ENCODE measurements at regions not wholly inside any gene's neighbourhood (a gene's known extent, or its start where the extent isn't known, plus 50 kb on each side); places are given as distances from the start of the nearest gene placed in this dataset.

GRCh38 chr6:9535106-9535505 is 879.8 kb downstream of the TFAP2A start:
- Histone ChIP-seq H3K27ac (no peak overlapping the region), H3K4me3 (no peak overlapping the region), H3K36me3 (no peaks in the 10 kb centered on the region), H3K4me1 (no peaks in the 10 kb centered on the region), H3K27me3 (no peaks in the 10 kb centered on the region), H3K9me3 (no peaks in the 10 kb centered on the region)
- no peak for DNase-seq
- TF ChIP-seq, protein P1, sequence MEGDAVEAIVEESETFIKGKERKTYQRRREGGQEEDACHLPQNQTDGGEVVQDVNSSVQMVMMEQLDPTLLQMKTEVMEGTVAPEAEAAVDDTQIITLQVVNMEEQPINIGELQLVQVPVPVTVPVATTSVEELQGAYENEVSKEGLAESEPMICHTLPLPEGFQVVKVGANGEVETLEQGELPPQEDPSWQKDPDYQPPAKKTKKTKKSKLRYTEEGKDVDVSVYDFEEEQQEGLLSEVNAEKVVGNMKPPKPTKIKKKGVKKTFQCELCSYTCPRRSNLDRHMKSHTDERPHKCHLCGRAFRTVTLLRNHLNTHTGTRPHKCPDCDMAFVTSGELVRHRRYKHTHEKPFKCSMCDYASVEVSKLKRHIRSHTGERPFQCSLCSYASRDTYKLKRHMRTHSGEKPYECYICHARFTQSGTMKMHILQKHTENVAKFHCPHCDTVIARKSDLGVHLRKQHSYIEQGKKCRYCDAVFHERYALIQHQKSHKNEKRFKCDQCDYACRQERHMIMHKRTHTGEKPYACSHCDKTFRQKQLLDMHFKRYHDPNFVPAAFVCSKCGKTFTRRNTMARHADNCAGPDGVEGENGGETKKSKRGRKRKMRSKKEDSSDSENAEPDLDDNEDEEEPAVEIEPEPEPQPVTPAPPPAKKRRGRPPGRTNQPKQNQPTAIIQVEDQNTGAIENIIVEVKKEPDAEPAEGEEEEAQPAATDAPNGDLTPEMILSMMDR (IDR thresholded peaks at IDR 0.05): no peak
- no peak for TF ChIP-seq POLR2A (IDR thresholded peaks at IDR 0.05)
- intact Hi-C loops (cut with DNase I; ENCODE audit: low total_unique reads): no loop called here

DNA sequence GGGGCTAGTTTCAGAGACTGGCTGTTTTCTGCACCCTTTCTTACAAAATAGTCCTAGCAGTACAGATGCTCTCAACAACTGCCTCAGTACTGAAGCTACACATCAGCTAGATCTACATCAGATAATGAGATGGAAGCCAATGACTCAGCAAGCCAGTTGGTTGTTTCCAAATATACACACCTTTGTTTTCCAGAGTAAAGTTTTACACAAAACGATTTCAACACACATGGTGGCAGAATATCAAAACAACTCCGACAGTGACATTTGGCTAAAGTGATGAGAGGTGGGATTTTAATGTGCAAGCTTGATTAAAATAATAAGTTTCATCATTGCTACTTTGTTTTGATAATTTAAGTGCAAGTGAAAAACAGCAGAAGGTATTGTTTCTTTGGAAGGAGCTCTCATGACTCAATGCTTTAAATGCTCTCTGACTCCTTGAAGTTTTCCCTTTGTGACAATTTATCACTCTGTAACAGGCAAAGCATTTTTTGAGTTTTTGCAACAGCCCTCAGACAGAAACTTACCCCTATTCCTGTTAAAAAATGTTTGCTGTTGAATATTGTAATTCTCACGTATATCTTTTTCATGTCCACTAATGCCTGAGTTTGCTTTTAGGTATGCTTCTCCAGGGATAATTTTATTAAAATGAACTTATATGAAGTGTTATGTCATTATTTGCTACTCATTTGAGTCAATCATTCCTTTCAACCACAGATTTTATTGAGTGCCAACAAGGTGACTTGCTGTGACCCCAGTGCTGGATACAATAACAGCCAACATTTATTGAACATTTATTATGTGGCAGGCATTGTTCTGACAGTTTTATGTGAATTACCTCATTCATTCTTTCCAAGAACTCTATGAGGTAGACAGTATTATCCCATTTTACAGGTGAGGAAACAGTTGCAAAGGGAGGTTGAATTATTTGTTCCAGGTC is 882.0 kb downstream of the TFAP2A start:
- TF ChIP-seq, protein P1 (IDR thresholded peaks at IDR 0.05): no peak
- no peak for TF ChIP-seq POLR2A (IDR thresholded peaks at IDR 0.05)
- no peaks in the 10 kb centered on the region for H3K9me3 ChIP-seq
- no peak for DNase-seq
- intact Hi-C loops (cut with DNase I; ENCODE audit: low total_unique reads): no loop called here
- no peak overlapping the region for H3K27ac ChIP-seq
- no peak overlapping the region for H3K4me3 ChIP-seq
- H3K4me1 ChIP-seq: no peaks in the 10 kb centered on the region
- no peaks in the 10 kb centered on the region for H3K36me3 ChIP-seq
- H3K27me3 ChIP-seq: no peaks in the 10 kb centered on the region

DNA sequence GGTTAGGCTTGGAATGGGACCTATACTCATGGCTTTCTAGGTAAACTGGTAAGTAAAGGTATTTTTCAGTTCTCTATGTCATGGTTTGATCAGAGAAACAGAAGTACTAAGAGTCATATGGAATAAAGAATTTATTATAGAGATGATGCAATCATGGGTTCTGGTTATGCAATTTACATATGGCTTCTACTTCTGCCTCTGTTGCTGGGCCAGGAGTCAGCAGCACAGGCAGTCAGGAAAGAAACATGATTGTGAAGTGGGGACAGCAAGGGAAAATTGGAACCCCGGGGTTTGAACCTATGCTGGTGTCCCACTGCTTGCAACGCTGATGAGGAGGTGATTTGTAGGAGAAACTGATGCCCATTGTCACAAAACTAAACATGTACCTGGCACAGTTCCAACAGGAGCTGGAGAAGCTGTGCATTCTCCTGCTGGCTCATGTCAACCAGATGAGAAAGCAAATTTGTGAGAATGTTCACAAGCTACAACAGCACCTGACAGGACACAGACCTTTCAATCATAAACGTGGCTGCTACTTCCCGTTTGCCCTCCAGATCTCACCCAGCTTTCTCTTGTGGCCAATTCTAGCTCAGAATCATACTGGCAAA is 887.1 kb downstream of the TFAP2A start:
- H3K4me3 ChIP-seq: no peak overlapping the region
- no peaks in the 10 kb centered on the region for H3K9me3 ChIP-seq
- no peaks in the 10 kb centered on the region for H3K4me1 ChIP-seq
- no peak for DNase-seq
- H3K27me3 ChIP-seq: no peaks in the 10 kb centered on the region
- no peaks in the 10 kb centered on the region for H3K36me3 ChIP-seq
- TF ChIP-seq, protein P1 (IDR thresholded peaks at IDR 0.05): no peak
- TF ChIP-seq POLR2A (IDR thresholded peaks at IDR 0.05): no peak
- no peak overlapping the region for H3K27ac ChIP-seq
- intact Hi-C loops (cut with DNase I; ENCODE audit: low total_unique reads): no loop called here

GRCh38 chr6:9523462-9523861 is 891.4 kb downstream of the TFAP2A start:
- TF ChIP-seq, protein P1 (IDR thresholded peaks at IDR 0.05): no peak
- no peak for TF ChIP-seq POLR2A (IDR thresholded peaks at IDR 0.05)
- no peaks in the 10 kb centered on the region for H3K9me3 ChIP-seq

GRCh38 chr6:9522101-9522500 is 892.8 kb downstream of the TFAP2A start:
- no peaks in the 10 kb centered on the region for H3K36me3 ChIP-seq
- no peak for TF ChIP-seq POLR2A (IDR thresholded peaks at IDR 0.05)
- TF ChIP-seq, protein P1 (IDR thresholded peaks at IDR 0.05): no peak
- no peak overlapping the region for H3K27ac ChIP-seq

More at GRCh38 chr6:9523462-9523861, 891.4 kb downstream of the TFAP2A start:
- H3K27ac ChIP-seq: no peak overlapping the region
- H3K27me3 ChIP-seq: no peaks in the 10 kb centered on the region
- DNase-seq: no peak
- H3K4me3 ChIP-seq: no peak overlapping the region
- no peaks in the 10 kb centered on the region for H3K4me1 ChIP-seq
- intact Hi-C loops (cut with DNase I; ENCODE audit: low total_unique reads): no loop called here
- H3K36me3 ChIP-seq: no peaks in the 10 kb centered on the region

More at GRCh38 chr6:9522101-9522500, 892.8 kb downstream of the TFAP2A start:
- no peaks in the 10 kb centered on the region for H3K27me3 ChIP-seq
- H3K4me3 ChIP-seq: no peak overlapping the region
- no peak for DNase-seq
- no peaks in the 10 kb centered on the region for H3K4me1 ChIP-seq
- intact Hi-C loops (cut with DNase I; ENCODE audit: low total_unique reads): no loop called here
- no peaks in the 10 kb centered on the region for H3K9me3 ChIP-seq

Measured in uterus (tissue), 3 donors.